HG03571 (cell line): ENCODE measurements at regions not wholly inside any gene's neighbourhood (a gene's known extent, or its start where the extent isn't known, plus 50 kb on each side); places are given as distances from the start of the nearest gene placed in this dataset.

Experiments
- ATAC-seq: cut with Tn5 transposase; IDR thresholded peaks from one replicate; pipeline ENCODE4 v1.9.1; 2021; ENCODE audit not compliant: unreplicated experiment

GRCh38 chr15:98513428-98513986 is 134.8 kb upstream of the IGF1R start:
- ATAC-seq = no peak

- ATAC-seq = no peak
Measured at GRCh38 chr15:98514034-98514622, 134.2 kb upstream of the IGF1R start.

- ATAC-seq = peak; percentile 88
Measured at GRCh38 chr15:98518823-98519561, 129.3 kb upstream of the IGF1R start.

GRCh38 chr15:98519767-98520550 is 128.4 kb upstream of the IGF1R start:
- no peak for ATAC-seq

GRCh38 chr15:98522127-98522526 is 126.2 kb upstream of the IGF1R start:
- ATAC-seq = no peak

GRCh38 chr15:98523912-98524662 is 124.3 kb upstream of the IGF1R start:
- no peak for ATAC-seq

GRCh38 chr15:98524838-98525660 is 123.3 kb upstream of the IGF1R start:
- ATAC-seq = no peak

- no peak for ATAC-seq
Measured at GRCh38 chr15:98525661-98526001, 122.7 kb upstream of the IGF1R start.

GRCh38 chr15:98526094-98526493 is 122.2 kb upstream of the IGF1R start:
- no peak for ATAC-seq

GRCh38 chr15:98528046-98528725 is 120.2 kb upstream of the IGF1R start:
- ATAC-seq = no peak

GRCh38 chr15:98529205-98530145 is 118.9 kb upstream of the IGF1R start:
- no peak for ATAC-seq

- no peak for ATAC-seq
Measured at GRCh38 chr15:98530570-98530969, 117.8 kb upstream of the IGF1R start.

GRCh38 chr15:98532063-98532462 is 116.3 kb upstream of the IGF1R start:
- no peak for ATAC-seq

GRCh38 chr15:98536976-98537375 is 111.4 kb upstream of the IGF1R start:
- no peak for ATAC-seq

- no peak for ATAC-seq
Measured at GRCh38 chr15:98537516-98538060, 110.8 kb upstream of the IGF1R start.

GRCh38 chr15:98541519-98541918 is 106.8 kb upstream of the IGF1R start:
- no peak for ATAC-seq

GRCh38 chr15:98543237-98543636 is 105.1 kb upstream of the IGF1R start:
- no peak for ATAC-seq

- ATAC-seq = no peak
Measured at GRCh38 chr15:98546329-98546728, 102.0 kb upstream of the IGF1R start.
